Keratinocyte (primary cell): ENCODE measurements at regions not wholly inside any gene's neighbourhood (a gene's known extent, or its start where the extent isn't known, plus 50 kb on each side); places are given as distances from the start of the nearest gene placed in this dataset.

ENCODE experiments used
- DNase-seq: peaks from one replicate; pipeline ENCODE4 v3.0.0-alpha.2; 2011; ENCODE audit warnings: low read depth, missing footprints, low spot score
- FAIRE-seq: peaks from 2 replicates; lab custom pipeline; 2011; peaks lifted over from hg19 to GRCh38; lab: Jason Lieb, UNC
- H2AFZ ChIP-seq: 2 replicates; pipeline ENCODE4 v1.6.0; 2012; ENCODE audit warnings: low read length, control low read depth, inconsistent platforms; ENCODE audit not compliant: control insufficient read depth
- H3K27ac ChIP-seq: 2 replicates; pipeline ENCODE4 v1.5.1; 2011; ENCODE audit warnings: low read length; ENCODE audit not compliant: control insufficient read depth, insufficient read depth
- H3K27me3 ChIP-seq: 3 replicates; pipeline ENCODE4 v1.6.0; 2011; ENCODE audit warnings: low read length; ENCODE audit not compliant: control insufficient read depth, insufficient read depth; ENCODE audit errors: extremely low read depth
- H3K36me3 ChIP-seq, 2 experiments: 2 replicates in 1 of 2; 3 replicates in 1 of 2; pipeline ENCODE4 v1.5.1; 2011; ENCODE audit warnings: low read length in 2 of 2, mild to moderate bottlenecking in 1 of 2; ENCODE audit not compliant: control insufficient read depth in 2 of 2, insufficient read depth in 2 of 2; ENCODE audit errors: extremely low read depth in 1 of 2
- H3K4me1 ChIP-seq: 3 replicates; pipeline ENCODE4 v1.5.1; 2011; ENCODE audit warnings: low read length; ENCODE audit not compliant: control insufficient read depth, insufficient read depth; ENCODE audit errors: extremely low read depth
- H3K4me2 ChIP-seq: 3 replicates; pipeline ENCODE4 v1.6.0; 2011; ENCODE audit warnings: low read depth, low read length; ENCODE audit not compliant: control insufficient read depth, insufficient read depth; ENCODE audit errors: extremely low read depth
- H3K4me3 ChIP-seq, 3 experiments: fragments of 200-600 bp in 1 of 3; sonication (generic) in 1 of 3; 2 replicates in 2 of 3; 3 replicates in 1 of 3; pipeline ENCODE4 v1.5.1; 2011 to 2016; ENCODE audit warnings: low read length in 3 of 3, mild to moderate bottlenecking in 3 of 3, control low read depth in 2 of 3, inconsistent platforms in 1 of 3, low read depth in 1 of 3, mixed read lengths in 1 of 3, mixed run types in 1 of 3, moderate library complexity in 1 of 3; ENCODE audit not compliant: control insufficient read depth in 2 of 3, insufficient read depth in 2 of 3; ENCODE audit errors: extremely low read depth in 1 of 3
- H3K79me2 ChIP-seq: 2 replicates; pipeline ENCODE4 v1.6.0; 2012; ENCODE audit warnings: low read length; ENCODE audit not compliant: control insufficient read depth, insufficient read depth
- H3K9ac ChIP-seq: 3 replicates; pipeline ENCODE4 v1.6.0; 2011; ENCODE audit warnings: low read length; ENCODE audit not compliant: control insufficient read depth, insufficient read depth; ENCODE audit errors: extremely low read depth
- H3K9me1 ChIP-seq: 3 replicates; pipeline ENCODE4 v1.6.0; 2011; ENCODE audit warnings: low read length; ENCODE audit not compliant: control insufficient read depth, insufficient read depth; ENCODE audit errors: extremely low read depth
- H3K9me3 ChIP-seq: 2 replicates; pipeline ENCODE4 v1.5.1; 2012; ENCODE audit warnings: low read depth, low read length; ENCODE audit not compliant: control insufficient read depth
- H4K20me1 ChIP-seq: 3 replicates; pipeline ENCODE4 v1.6.0; 2011; ENCODE audit warnings: low read length; ENCODE audit not compliant: control insufficient read depth, insufficient read depth; ENCODE audit errors: extremely low read depth
- EZH2 ChIP-seq: IDR thresholded peaks from one replicate; pipeline ENCODE4 v1.6.1; 2012; ENCODE audit warnings: inconsistent platforms, mild to moderate bottlenecking, low read length, moderate library complexity
- dilution Hi-C: fragments of 300-500 bp; cut with MboI; formaldehyde crosslinking; loops from one replicate; pipeline ENCODE4 v1.7.0; 2020; ENCODE audit warnings: low sequenced_read_pairs; ENCODE audit not compliant: extremely low pct_ligation_motif_present
- TF ChIP-seq, protein P1 (sequence below), 3 experiments: IDR thresholded peaks in 1 of 3; conservative IDR thresholded peaks in 1 of 3; optimal IDR thresholded peaks in 1 of 3; 2 replicates in 2 of 3; 3 replicates in 1 of 3; pipeline versions ENCODE3 to v1.5.1; 2011; ENCODE audit warnings: low read length in 3 of 3, mild to moderate bottlenecking in 3 of 3, moderate library complexity in 2 of 3, control low read depth in 1 of 3, inconsistent platforms in 1 of 3; ENCODE audit not compliant: insufficient read depth in 2 of 3; ENCODE audit errors: extremely low read depth in 1 of 3

GRCh38 chr12:91785655-91786498 is 359.8 kb downstream of the BTG1 start:
- H3K79me2 ChIP-seq, result no peaks in the 10 kb centered on the region
- TF ChIP-seq, protein P1, sequence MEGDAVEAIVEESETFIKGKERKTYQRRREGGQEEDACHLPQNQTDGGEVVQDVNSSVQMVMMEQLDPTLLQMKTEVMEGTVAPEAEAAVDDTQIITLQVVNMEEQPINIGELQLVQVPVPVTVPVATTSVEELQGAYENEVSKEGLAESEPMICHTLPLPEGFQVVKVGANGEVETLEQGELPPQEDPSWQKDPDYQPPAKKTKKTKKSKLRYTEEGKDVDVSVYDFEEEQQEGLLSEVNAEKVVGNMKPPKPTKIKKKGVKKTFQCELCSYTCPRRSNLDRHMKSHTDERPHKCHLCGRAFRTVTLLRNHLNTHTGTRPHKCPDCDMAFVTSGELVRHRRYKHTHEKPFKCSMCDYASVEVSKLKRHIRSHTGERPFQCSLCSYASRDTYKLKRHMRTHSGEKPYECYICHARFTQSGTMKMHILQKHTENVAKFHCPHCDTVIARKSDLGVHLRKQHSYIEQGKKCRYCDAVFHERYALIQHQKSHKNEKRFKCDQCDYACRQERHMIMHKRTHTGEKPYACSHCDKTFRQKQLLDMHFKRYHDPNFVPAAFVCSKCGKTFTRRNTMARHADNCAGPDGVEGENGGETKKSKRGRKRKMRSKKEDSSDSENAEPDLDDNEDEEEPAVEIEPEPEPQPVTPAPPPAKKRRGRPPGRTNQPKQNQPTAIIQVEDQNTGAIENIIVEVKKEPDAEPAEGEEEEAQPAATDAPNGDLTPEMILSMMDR (optimal IDR thresholded peaks at IDR 0.05 in 1 of 3, IDR thresholded peaks at IDR 0.05 in 1 of 3, conservative IDR thresholded peaks at IDR 0.05 in 1 of 3; ENCODE audit: extremely low read depth in 1 of 3, insufficient read depth in 2 of 3, low read length in 3 of 3), result no peak
- TF ChIP-seq EZH2, result no peak
- H3K27me3 ChIP-seq, result no peaks in the 10 kb centered on the region
- DNase-seq (no peak), FAIRE-seq (no peak)
- no peaks in the 10 kb centered on the region for H3K9me1 ChIP-seq
- no peak overlapping the region for H3K4me3 ChIP-seq
- H4K20me1 ChIP-seq, result no peaks in the 10 kb centered on the region
- H3K9me3 ChIP-seq, result no peaks in the 10 kb centered on the region
- no peaks in the 10 kb centered on the region for H3K36me3 ChIP-seq
- no peak overlapping the region for H3K9ac ChIP-seq
- H3K4me1 ChIP-seq, result no peaks in the 10 kb centered on the region
- no peak overlapping the region for H3K27ac ChIP-seq
- dilution Hi-C loops, result no loop called here
- H3K4me2 ChIP-seq, result no peak overlapping the region
- no peak overlapping the region for H2AFZ ChIP-seq

DNA sequence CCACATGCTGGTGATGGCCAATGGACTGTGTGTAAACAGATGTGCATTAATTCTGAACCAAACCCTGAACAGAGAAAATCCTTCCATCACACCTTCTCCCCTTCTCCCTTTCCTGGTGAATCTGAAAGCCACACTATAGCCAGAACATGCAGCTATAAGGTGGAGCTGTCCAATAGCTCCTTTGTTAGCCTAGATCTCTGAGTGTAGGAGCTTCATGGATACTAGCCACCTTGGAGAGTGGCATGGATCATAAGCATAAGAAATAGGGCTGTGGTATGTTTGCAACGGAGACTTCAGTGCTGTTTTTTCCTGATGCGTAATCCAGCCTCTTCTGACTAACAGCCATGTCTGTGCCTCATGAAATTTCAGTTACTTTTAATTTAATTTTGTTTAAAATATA is 364.5 kb downstream of the BTG1 start:
- Histone ChIP-seq H3K27me3 (no peaks in the 10 kb centered on the region), H3K27ac (no peak overlapping the region), H3K4me3 (no peak overlapping the region), H3K79me2 (no peaks in the 10 kb centered on the region), H3K4me1 (peaks cover 23% of the 10 kb centered on the region), H3K36me3 (no peaks in the 10 kb centered on the region), H3K9me1 (no peaks in the 10 kb centered on the region), H3K4me2 (no peak overlapping the region), H2AFZ (no peak overlapping the region), H3K9me3 (no peaks in the 10 kb centered on the region), H4K20me1 (no peaks in the 10 kb centered on the region), H3K9ac (no peak overlapping the region)
- dilution Hi-C loops, result no loop called here
- TF ChIP-seq, protein P1 (optimal IDR thresholded peaks at IDR 0.05 in 1 of 3, IDR thresholded peaks at IDR 0.05 in 1 of 3, conservative IDR thresholded peaks at IDR 0.05 in 1 of 3; ENCODE audit: extremely low read depth in 1 of 3, insufficient read depth in 2 of 3, low read length in 3 of 3), result no peak
- DNase-seq (no peak), FAIRE-seq (peak; percentile 55)
